C4-2B (cell line): ENCODE measurements at regions not wholly inside any gene's neighbourhood (a gene's known extent, or its start where the extent isn't known, plus 50 kb on each side); places are given as distances from the start of the nearest gene placed in this dataset.

Source experiments
- H3K27ac ChIP-seq: fragments of 450-650 bp; 2 replicates; pipeline ENCODE4 v1.5.1; 2017
- ZFX ChIP-seq: fragments of 450-650 bp; IDR thresholded peaks from 2 replicates; pipeline ENCODE4 v1.6.1; 2017
- TF ChIP-seq, protein P1 (sequence below): fragments of 450-650 bp; conservative IDR thresholded peaks from 2 replicates; pipeline ENCODE4 v1.5.1; 2017; ENCODE audit warnings: mild to moderate bottlenecking

DNA sequence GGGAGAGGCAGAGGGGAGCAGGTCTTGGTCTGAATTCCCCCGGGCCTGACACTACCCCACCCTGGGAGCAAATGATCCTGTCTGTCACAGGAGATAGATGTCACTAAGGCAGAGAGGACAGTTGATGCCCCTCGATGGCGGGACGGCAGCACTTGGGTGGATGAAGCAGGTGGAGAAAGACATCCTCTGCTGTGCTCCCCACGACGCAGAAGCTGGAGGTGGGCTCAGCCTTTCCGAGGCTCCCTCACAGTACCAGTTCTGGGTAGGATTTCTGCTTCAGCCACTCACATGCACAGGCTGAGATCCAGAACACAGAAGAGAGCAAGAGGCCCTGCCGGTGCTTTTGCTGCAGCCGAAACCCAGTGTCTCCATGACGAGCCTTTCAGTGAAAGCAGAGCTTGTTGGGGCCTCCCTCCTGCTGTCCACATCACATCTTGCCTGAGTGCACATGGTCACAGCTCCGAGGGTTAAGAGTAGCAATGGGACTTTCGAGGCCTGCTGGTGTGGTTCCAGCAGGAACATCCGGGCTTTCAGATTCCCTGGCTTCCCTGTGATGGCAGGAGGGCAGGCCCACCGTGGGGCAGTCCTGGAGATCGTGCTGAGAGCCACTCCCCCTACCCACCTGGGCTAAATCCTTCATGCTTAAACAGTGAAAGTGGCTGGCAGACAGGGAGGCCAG lies 107.3 kb upstream of the PRR20G start:
- H3K27ac ChIP-seq: no peak overlapping the region
- no peak for TF ChIP-seq ZFX
- TF ChIP-seq, protein P1, sequence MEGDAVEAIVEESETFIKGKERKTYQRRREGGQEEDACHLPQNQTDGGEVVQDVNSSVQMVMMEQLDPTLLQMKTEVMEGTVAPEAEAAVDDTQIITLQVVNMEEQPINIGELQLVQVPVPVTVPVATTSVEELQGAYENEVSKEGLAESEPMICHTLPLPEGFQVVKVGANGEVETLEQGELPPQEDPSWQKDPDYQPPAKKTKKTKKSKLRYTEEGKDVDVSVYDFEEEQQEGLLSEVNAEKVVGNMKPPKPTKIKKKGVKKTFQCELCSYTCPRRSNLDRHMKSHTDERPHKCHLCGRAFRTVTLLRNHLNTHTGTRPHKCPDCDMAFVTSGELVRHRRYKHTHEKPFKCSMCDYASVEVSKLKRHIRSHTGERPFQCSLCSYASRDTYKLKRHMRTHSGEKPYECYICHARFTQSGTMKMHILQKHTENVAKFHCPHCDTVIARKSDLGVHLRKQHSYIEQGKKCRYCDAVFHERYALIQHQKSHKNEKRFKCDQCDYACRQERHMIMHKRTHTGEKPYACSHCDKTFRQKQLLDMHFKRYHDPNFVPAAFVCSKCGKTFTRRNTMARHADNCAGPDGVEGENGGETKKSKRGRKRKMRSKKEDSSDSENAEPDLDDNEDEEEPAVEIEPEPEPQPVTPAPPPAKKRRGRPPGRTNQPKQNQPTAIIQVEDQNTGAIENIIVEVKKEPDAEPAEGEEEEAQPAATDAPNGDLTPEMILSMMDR: no peak

DNA sequence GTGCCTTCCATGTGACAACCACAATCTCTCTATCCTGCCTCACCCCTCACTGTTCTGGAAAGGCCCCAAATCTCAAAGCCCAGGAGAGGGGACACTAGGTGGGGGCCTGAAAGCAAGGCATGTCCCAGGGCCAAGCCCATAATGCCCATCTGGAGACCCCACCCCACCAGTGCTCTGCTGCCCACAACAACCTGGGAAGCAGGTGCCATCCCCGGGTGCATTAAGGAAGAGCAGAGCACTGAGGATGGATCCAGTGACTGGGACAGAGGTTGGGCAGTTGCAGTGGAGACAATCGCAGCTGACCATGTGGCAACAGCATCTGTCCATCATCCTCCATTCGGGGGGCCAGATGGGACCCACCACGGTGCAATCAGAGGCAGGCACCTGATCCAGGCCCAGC lies 106.2 kb upstream of the PRR20G start:
- no peak overlapping the region for H3K27ac ChIP-seq
- TF ChIP-seq, protein P1: no peak
- TF ChIP-seq ZFX: no peak

- H3K27ac ChIP-seq: no peak overlapping the region
- TF ChIP-seq, protein P1: no peak
- TF ChIP-seq ZFX: no peak
Observed at GRCh38 chr3:127393131-127393820, 105.4 kb upstream of the PRR20G start.

- no peak overlapping the region for H3K27ac ChIP-seq
- no peak for TF ChIP-seq ZFX
- TF ChIP-seq, protein P1: no peak
Observed at GRCh38 chr3:127392156-127392490, 104.3 kb upstream of the PRR20G start.

DNA sequence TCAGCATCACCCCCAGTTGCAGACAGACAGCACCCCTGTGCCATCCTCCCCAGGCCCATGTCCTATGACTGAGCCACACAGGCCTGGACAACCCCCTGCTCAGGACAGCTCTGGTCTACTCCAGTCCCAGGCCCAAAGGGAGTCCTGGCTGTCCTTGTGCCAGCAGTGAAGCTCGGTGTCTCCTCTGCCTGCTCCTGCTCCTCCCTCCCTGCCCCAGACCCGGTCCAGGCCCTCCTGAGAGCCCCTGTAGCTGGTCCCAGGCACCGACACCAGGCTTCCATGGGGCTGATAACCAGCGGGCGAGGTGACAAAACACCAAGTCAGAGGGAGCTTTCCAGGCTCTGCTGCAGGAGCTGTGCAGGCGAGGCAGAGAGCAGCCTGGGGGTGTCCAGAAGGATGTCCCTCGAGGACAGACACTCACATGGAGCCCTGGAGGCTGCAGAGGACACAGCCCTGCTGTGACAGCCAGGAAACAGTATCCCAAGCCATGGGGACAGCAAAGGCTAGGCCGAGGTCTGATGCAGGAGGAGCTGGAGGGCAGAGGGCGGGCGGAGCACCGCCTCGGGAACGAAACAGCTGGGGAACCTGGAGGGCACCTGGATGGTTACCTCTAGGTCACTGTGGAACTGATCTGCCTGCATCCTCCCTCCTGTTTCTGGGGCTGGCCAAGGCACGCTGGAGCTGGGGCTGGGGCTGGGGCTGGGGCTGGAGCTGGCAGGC lies 103.8 kb upstream of the PRR20G start:
- no peak overlapping the region for H3K27ac ChIP-seq
- TF ChIP-seq, protein P1: no peak
- no peak for TF ChIP-seq ZFX

DNA sequence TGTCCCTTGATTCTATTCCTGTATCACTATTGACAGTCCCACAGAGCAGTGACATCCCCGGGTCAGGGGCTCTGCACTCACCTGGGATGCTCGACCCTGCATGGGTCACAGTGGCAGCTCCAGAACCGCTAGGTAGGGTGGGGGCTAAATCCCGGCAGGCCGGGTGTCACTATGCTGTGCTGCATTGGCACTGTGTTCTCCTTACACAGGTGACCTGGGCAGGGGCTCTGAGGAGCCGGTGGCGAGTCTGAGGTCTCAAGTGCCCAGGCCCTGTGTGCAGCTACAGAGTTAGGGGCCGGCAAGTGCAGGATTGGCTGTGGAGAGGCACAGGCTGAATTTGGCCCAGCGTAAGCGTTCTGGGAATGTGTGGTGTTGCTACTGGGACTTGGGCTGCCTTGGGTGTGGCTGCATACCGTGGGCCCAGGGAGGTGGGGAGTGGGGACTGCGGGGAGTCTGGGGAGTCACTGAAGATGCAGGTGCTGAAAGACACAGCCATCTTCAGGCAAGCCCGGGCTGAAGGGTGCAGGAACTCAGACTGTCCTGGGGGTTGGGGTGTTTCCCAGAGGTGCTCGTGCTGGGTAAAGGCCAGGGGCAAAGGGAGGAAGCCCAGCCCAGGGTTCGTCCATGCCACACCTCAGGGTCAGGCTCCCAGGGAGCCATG lies 102.6 kb upstream of the PRR20G start:
- no peak overlapping the region for H3K27ac ChIP-seq
- TF ChIP-seq, protein P1: no peak
- TF ChIP-seq ZFX: no peak

DNA sequence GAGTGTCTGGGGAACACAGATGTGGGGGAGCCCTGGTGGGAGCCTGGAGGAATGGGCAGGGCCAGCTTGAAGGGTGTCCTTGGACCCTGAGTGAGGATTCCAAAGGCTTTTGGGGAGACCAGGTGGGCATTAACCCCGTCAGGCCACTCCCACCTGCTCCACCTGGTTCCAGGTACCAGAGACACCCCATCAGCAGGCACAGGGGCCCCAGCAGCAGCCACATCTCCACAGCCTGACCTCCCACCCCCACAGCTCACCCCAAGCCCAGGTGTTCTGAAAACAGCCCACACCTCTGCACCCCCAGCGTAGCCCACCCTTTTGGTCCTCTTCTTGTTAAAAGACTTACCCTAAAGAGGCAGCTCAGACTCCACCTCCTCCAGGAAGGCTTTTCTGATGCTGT lies 102.1 kb upstream of the PRR20G start:
- TF ChIP-seq, protein P1: no peak
- TF ChIP-seq ZFX: no peak
- no peak overlapping the region for H3K27ac ChIP-seq
